GM12875 (cell line): ENCODE measurements at regions not wholly inside any gene's neighbourhood (a gene's known extent, or its start where the extent isn't known, plus 50 kb on each side); places are given as distances from the start of the nearest gene placed in this dataset.
"Not testable (repeated sequence)": the region's sequence is repeated elsewhere in the genome, so short reads cannot be mapped to it uniquely, and the experiment has no call there.

ENCODE experiments used
- H3K4me3 ChIP-seq: one replicate; pipeline ENCODE4 v1.5.1; 2011; ENCODE audit warnings: low read depth, low read length, control low read depth
- TF ChIP-seq, protein P1 (sequence below): IDR thresholded peaks from 2 replicates; pipeline ENCODE4 v1.5.1; 2011; ENCODE audit warnings: low read depth, mild to moderate bottlenecking, control low read depth, inconsistent platforms, low read length, moderate library complexity, borderline replicate concordance; ENCODE audit not compliant: insufficient read depth

GRCh38 chr13:81078048-81078447, 737.1 kb upstream of the SPRY2 start:
- no peak overlapping the region for H3K4me3 ChIP-seq
- TF ChIP-seq, protein P1, sequence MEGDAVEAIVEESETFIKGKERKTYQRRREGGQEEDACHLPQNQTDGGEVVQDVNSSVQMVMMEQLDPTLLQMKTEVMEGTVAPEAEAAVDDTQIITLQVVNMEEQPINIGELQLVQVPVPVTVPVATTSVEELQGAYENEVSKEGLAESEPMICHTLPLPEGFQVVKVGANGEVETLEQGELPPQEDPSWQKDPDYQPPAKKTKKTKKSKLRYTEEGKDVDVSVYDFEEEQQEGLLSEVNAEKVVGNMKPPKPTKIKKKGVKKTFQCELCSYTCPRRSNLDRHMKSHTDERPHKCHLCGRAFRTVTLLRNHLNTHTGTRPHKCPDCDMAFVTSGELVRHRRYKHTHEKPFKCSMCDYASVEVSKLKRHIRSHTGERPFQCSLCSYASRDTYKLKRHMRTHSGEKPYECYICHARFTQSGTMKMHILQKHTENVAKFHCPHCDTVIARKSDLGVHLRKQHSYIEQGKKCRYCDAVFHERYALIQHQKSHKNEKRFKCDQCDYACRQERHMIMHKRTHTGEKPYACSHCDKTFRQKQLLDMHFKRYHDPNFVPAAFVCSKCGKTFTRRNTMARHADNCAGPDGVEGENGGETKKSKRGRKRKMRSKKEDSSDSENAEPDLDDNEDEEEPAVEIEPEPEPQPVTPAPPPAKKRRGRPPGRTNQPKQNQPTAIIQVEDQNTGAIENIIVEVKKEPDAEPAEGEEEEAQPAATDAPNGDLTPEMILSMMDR: no peak

DNA sequence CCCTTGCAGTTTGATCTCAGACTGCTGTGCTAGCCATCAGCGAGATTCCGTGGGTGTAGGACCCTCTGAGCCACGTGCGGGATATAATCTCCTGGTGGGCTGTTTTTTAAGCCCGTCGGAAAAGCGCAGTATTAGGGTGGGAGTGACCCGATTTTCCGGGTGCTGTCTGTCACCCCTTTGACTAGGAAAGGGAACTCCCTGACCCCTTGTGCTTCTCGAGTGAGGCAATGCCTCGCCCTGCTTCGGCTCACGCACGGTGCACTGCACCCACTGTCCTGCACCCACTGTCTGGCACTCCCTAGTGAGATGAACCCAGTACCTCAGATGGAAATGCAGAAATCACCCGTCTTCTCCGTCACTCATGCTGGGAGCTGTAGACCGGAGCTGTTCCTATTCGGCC, 728.9 kb upstream of the SPRY2 start:
- H3K4me3 ChIP-seq: not testable (repeated sequence)

GRCh38 chr13:81058916-81059290, 718.0 kb upstream of the SPRY2 start:
- H3K4me3 ChIP-seq: no peak overlapping the region
- TF ChIP-seq, protein P1: no peak

DNA sequence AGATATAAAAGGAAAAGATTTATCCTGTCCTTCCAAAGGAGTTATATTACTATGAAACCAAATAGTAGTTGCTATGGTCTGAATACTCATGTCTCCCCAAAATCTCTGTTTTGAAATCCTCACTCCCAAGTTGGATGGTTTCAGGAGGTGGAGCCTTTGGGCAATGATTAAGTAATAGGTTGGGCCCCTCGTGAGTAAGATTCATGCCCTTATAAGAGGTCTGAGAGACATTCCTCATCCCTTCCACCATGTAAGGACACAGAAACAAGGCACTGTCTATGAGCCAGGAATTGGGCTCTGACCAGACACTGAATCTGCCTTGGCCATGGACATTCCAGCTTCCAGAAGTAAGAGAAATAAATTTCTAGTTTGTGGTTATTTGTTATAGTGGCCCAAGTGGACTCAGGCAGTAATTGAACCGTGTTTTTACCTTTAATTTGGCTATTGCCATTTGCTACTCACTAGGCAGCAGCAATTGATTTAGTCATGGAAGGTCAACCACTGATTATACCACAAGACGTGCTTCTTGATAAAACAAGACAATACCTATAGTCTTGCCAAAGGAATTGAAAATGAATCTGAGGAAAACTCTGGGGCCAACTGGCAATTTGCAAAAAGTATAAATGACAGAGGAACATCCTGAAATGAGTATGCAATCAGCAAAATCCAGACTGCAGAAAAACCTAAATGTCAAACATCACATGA, 717.4 kb upstream of the SPRY2 start:
- no peak overlapping the region for H3K4me3 ChIP-seq
- TF ChIP-seq, protein P1: no peak

DNA sequence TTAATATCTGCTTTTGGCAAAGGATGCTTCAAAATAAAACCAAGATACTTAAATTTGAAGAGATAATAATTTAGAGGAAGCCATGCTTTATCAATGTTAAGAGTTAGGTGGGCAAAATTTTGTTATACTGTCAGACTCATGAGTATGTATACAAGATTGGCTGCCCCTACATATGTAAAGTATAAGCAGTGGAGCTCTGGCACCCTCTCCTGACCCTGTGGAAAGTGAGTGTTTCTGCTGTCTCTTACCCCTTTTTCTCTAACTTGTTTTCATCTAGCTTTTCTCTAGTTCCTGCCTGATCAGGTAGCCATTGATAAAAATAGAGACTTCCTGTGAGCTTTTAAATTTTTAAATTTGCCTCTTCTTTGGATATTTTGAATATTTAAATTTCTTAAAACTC, 710.9 kb upstream of the SPRY2 start:
- TF ChIP-seq, protein P1: no peak
- H3K4me3 ChIP-seq: no peak overlapping the region

- H3K4me3 ChIP-seq: no peak overlapping the region
- TF ChIP-seq, protein P1: no peak
These were observed 707.1 kb upstream of the SPRY2 start for GRCh38 chr13:81048026-81048461.

DNA sequence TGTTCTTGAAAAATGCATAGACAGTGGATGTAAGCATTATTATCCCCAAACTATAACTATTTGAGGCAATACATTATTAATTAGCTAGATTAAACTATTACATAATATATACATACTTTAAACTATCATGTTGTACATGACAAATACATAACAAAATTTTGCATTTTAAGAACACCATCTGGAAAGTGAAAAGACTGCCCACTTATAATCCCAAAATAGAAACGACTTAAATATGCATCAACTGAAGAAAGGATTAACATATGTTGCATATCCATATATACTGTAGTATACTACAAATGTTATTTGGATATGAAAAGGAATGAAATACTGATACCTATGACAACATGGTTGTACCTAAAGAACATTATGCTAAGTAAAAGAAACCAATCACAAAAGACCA, 700.8 kb upstream of the SPRY2 start:
- no peak overlapping the region for H3K4me3 ChIP-seq
- TF ChIP-seq, protein P1: no peak
